Neural cell (in vitro differentiated cells): ENCODE measurements at regions not wholly inside any gene's neighbourhood (a gene's known extent, or its start where the extent isn't known, plus 50 kb on each side); places are given as distances from the start of the nearest gene placed in this dataset.

Experiments used
- CTCF ChIP-seq: fragments of 450-650 bp; IDR thresholded peaks from 2 replicates; pipeline ENCODE4 v1.5.1; 2014; ENCODE audit warnings: antibody characterized with exemption, mild to moderate bottlenecking, moderate library complexity; ENCODE audit not compliant: poor library complexity, severe bottlenecking
- EP300 ChIP-seq: fragments of 450-650 bp; conservative IDR thresholded peaks from 2 replicates; pipeline ENCODE4 v1.6.1; 2014; ENCODE audit warnings: antibody characterized with exemption, mild to moderate bottlenecking, moderate library complexity; ENCODE audit not compliant: poor library complexity, severe bottlenecking
- EZH2 ChIP-seq: fragments of 200-600, 300-800 bp; shearing (Covaris generic), sonication (generic); IDR thresholded peaks from 2 replicates; pipeline ENCODE4 v1.6.1; 2014; ENCODE audit warnings: antibody characterized with exemption, low read length, borderline replicate concordance, mild to moderate bottlenecking; ENCODE audit not compliant: insufficient read depth, poor library complexity, severe bottlenecking
- POLR2AphosphoS5 ChIP-seq: IDR thresholded peaks from 2 replicates; pipeline ENCODE4 v1.6.1; 2012
- RAD21 ChIP-seq: fragments of 450-650 bp; conservative IDR thresholded peaks from 2 replicates; pipeline ENCODE4 v1.6.1; 2014; ENCODE audit warnings: antibody characterized with exemption, mild to moderate bottlenecking, moderate library complexity
- REST ChIP-seq: IDR thresholded peaks from 2 replicates; pipeline ENCODE4 v1.6.1; 2012; ENCODE audit warnings: borderline replicate concordance
- SMC3 ChIP-seq: fragments of 450-650 bp; conservative IDR thresholded peaks from 2 replicates; pipeline ENCODE4 v1.6.1; 2014; ENCODE audit warnings: antibody characterized with exemption, mild to moderate bottlenecking, moderate library complexity; ENCODE audit not compliant: poor library complexity
- TAF1 ChIP-seq: IDR thresholded peaks from 2 replicates; pipeline ENCODE4 v1.6.1; 2012; ENCODE audit warnings: low read depth

GRCh38 chr3:72666447-72666755 lies 181.8 kb downstream of the SHQ1 start:
- TF ChIP-seq TAF1 = no peak
- no peak for TF ChIP-seq EZH2
- no peak for TF ChIP-seq EP300
- TF ChIP-seq CTCF = no peak
- no peak for TF ChIP-seq RAD21
- no peak for TF ChIP-seq POLR2AphosphoS5
- no peak for TF ChIP-seq SMC3
- no peak for TF ChIP-seq REST
